Heart left ventricle (tissue), 13 donors: ENCODE measurements at regions not wholly inside any gene's neighbourhood (a gene's known extent, or its start where the extent isn't known, plus 50 kb on each side); places are given as distances from the start of the nearest gene placed in this dataset.

ENCODE experiments used
- CTCF ChIP-seq, 12 donors: fragments of 200-600 bp; sonication (generic) in 4 of 12; IDR thresholded peaks; one replicate each; pipeline versions ENCODE4 v1.5.0 to v1.8.0; 2018 to 2022; ENCODE audit warnings: antibody characterized with exemption in 12 of 12, mild to moderate bottlenecking in 5 of 12
- POLR2A ChIP-seq, 2 donors: fragments of 450-650 bp; IDR thresholded peaks; one replicate each; pipeline ENCODE4 v1.6.1; 2017; ENCODE audit warnings: antibody characterized with exemption in 2 of 2, mild to moderate bottlenecking in 2 of 2, moderate library complexity in 2 of 2
- donor health status: ischemic (EF 13 %, LVEDD 7.1; RV severe dilation, severe dysfunction).
- donor health status: DM: no; HTN: yes; CAD: no.
- donor health status: DM: no; HTN: no; CAD: no.
- donor health status: ischemic (EF 25% LVEDD 6.9; RV normal size, moderate dysfunction).
- donor health status: ischemic (EF 25% LVEDD 5.7; RV mildly dilated, moderate dysfunction).
- donor health status: ischemic (EF 35%, LVEDD 5.7; RV mildly dilated, moderate dysfunction).
- donor health status: nonischemic (EF 11% LVEDD 7.7; RV severe dilation, severe dysfunction).
- donor health status: DM: yes; HTN: yes; CAD: no.
- donor health status: PGD.
- donor health status: ischemic (EF 29% LVEDD 5.4; RV normal size, mild dysfunction).
- donor health status: nonischemic (EF 23%, LVEDD 6.1; RV moderate dilation, normal function).

GRCh38 chr11:90536301-90536700 lies 313.5 kb upstream of the CHORDC1 start:
- no peak for TF ChIP-seq CTCF (IDR thresholded peaks at IDR 0.05)
- no peak for TF ChIP-seq POLR2A (IDR thresholded peaks at IDR 0.05)
